GM18909 (cell line): ENCODE measurements at regions not wholly inside any gene's neighbourhood (a gene's known extent, or its start where the extent isn't known, plus 50 kb on each side); places are given as distances from the start of the nearest gene placed in this dataset.

Source experiments
- ATAC-seq: cut with Tn5 transposase; IDR thresholded peaks from one replicate; pipeline ENCODE4 v1.9.1; 2021; ENCODE audit warnings: mild to moderate bottlenecking; ENCODE audit not compliant: unreplicated experiment, poor library complexity

DNA sequence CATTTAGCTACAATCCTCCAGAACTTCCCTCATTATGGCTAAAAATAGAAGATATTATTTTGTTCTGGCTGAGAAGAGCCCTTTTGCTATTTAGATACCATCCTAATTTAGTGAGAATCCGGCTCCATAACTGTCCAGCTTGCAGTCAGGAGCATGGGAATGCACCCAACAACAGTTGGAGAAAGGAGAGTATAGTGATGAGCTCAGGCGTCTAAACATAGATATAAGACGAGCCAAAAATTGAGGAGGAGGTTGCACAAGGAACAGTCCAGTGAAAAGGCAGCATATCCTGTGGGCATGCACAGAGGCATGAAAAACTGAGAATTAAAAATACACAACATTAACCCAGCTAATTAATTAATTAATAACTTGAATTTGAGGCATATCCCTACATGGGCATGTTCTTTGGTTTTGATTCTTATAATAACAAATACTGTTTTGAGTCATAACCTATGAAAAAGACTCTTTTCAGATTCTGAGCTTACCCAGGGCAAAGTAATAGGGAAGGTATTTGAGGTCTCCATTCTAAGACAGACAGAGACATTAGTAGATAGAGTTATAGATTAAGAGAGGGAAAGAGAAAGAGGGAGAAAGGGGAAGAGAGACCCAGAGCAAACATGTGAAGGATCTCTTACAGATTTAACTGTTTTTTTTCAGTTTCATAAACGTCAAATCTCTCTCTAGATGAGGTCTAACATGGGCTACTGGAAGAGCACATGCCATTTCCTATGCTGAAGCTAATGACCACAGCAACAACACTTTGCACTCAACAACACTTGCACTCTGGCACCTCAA is 311.2 kb downstream of the OSR1 start:
- peak; percentile 94 for ATAC-seq

GRCh38 chr2:19045151-19045550 is 313.3 kb downstream of the OSR1 start:
- ATAC-seq, result no peak

GRCh38 chr2:19043893-19044292 is 314.5 kb downstream of the OSR1 start:
- ATAC-seq, result no peak

GRCh38 chr2:19041434-19042041 is 316.9 kb downstream of the OSR1 start:
- no peak for ATAC-seq

DNA sequence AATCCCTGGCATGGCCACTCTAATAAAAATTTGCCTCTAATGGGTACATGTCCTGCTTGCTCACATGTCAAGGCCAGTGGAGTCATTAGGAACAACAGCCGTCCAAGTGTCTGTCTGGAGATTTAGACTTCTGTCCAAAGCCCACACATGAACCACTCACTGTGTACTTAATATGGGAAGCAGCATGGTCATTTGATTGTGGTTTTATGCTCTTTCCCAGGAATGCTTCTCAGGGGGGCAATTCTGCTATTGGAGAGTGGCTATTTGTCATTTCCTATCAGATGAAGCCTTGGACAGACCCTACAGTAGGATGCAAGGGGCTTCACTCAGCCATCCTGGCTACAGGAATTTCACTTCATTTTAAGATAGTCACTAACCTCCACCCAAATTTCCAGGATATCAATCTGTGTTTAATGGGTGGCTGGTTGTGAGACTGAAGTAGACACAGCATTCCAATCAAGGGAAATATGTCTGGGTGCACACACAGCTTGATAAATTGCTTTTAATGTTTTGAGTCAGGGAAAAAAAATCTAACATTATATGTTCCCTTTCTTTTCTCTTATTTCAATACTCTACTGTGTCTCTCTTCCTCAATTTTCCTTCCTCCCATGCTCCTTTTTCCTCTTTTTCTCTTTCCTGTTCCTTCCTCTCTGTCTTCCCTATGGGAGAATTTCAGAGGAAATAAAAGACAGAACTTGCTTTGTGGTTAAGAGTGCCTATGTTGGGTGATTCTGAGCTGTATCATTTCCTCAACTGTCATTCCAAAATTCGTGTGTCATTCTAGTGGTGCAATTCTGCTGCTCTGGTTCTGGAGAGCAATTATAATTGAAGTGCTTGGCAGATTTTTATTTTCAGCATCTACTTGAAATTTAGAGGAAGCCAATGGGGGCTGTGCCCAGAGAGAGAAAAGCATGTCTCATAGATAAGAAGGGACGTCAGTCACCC is 320.1 kb downstream of the OSR1 start:
- ATAC-seq, result no peak

DNA sequence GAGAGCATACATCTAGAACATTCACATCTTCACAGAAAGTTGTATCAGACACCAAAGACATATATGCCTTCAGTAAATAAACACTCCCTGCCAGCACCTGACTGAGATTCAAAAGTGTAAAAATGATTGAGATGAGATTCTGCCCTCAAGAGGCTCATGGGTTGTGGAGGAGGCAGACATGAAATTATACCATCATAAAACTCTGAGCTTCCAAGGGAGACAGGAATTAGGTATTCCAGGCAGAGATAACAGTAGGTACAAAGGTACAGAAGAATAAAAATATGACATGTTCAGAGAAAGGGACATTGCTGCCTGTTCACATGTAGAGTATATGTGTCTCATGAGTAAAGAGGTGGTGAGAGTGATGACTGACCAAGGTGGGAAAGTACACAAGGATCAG is 322.3 kb downstream of the OSR1 start:
- no peak for ATAC-seq

- no peak for ATAC-seq
Observed at GRCh38 chr2:19035238-19035637, 323.2 kb downstream of the OSR1 start.

DNA sequence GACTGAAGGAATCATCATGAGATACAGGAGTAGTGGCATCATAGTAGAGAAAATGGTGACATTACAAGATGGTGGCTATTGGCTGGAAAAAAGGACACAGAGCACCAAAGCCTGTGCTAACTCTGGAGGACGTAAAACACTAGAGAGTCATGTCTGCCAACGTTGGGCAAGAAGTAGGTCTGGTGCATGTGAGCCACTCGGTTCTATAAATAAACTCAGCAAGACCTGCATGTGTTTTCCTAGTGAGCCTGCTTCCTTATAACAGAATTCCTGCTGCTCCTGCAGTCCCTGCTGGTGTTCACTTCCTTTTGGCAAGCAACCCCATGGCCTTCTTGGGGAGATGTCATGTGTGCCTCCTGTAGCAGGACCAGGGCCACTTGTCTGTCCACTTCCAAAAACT is 325.2 kb downstream of the OSR1 start:
- no peak for ATAC-seq

DNA sequence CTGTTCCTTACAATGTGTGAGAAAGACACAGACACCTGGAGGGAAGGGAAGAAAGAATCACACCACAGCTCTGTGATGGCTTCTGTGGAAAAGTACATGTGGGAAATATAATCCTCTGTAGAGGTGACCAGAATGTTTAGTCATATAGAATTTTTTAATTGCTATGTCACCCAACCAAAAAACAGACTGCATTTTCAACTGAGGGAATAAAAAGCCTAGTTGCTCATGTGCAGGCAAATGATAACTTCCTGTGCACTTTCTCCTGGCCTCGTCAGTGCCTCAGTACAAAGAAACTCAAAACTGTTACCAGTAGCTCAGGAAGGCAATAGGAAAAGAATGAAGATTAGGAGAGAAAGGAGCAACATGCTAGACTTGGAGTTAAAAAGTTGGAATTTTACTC is 326.8 kb downstream of the OSR1 start:
- ATAC-seq, result no peak

DNA sequence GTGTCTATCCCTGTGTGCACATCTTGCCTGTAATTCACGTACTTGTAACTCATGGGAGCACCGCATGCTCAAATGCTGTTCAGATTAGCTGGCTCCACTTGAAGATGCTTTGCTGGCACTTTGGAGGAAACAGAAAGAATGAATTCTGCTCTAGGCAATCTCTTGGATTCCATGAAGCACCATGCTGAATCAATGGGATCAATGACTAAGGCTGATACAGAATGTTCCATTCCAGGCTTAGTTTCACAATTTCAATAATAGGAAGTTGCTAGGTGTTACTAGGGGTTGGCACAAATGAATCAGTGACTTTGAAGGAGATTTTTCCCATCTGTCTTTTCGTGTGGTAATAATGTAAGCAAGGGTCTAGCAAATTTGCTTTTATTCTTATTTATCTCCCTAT is 328.8 kb downstream of the OSR1 start:
- ATAC-seq, result no peak

DNA sequence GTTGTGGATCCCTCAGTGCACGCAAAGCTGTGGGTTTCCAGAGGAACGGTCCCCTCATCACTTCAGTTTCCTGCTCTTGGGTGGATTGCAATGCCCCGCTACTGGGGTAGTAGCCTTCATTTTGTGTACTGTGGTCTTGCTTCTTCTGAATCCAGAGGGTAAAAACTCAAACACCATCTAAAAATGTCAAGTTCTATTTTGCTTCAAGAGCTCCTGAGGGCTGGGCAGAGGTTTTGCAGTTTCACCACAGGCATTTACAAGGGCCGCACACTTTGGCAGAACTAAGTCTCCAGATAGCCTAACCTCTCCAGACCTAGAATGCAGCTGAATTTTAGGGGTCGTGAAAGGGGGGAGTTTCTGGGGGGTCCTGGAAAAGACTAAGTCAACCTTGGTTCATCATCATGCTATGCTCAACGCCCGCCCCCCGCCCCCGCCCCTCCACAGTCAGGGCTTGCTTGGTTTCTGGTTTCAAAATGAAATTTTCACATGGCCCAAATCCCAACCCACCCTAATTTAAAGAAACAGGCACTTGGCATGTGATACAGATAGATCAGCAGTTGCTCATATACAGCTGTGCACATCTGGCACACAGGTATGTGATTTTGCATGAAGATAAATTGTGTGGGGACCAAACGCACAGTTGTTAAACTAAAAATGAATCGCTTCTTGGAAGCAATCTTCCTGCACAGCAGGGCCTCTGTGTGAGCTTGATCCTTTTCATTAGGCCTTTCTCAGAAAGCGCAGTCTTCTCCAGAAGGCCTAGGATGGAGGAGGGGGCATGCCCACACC is 329.6 kb downstream of the OSR1 start:
- no peak for ATAC-seq

GRCh38 chr2:19027626-19028025 is 330.8 kb downstream of the OSR1 start:
- ATAC-seq, result no peak

GRCh38 chr2:19026261-19026660 is 332.2 kb downstream of the OSR1 start:
- no peak for ATAC-seq

DNA sequence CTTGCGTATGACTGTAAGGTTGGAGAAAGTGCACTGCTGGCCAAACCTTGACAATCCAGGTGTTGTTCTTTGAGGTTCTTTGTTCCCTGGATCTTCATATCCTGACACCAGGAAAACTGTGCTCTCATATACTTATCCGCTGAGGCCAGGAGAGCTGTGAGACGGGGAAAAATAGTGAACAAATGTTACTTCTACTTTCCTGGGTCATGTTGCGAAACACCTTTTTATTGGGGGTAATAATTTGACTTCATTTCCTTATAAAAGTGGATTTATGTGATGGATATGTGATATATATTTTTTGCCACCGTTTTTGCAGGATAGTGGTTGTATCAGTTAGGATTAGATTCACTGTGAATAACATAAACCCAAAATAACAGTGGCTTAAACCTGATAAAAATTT is 336.1 kb downstream of the OSR1 start:
- ATAC-seq, result no peak

DNA sequence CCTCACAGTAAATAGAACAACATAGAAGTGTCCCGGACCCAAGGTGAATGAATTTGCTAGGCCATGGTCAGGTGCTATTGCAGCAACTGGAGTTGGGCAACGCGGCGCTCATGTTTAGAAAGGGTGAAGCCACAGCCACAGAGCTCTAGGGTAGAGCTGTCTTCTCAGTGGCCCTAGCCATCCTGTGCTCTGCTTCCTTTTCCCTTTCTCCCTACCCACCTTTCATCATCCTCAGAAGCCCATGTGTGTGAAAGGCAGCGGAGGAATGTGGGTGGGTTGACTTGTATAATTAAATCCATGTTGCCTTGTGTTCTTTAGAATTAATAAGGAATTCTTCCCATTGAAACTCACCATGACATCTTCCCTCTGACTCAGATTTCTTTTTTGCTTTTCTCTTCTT is 336.7 kb downstream of the OSR1 start:
- ATAC-seq, result no peak

DNA sequence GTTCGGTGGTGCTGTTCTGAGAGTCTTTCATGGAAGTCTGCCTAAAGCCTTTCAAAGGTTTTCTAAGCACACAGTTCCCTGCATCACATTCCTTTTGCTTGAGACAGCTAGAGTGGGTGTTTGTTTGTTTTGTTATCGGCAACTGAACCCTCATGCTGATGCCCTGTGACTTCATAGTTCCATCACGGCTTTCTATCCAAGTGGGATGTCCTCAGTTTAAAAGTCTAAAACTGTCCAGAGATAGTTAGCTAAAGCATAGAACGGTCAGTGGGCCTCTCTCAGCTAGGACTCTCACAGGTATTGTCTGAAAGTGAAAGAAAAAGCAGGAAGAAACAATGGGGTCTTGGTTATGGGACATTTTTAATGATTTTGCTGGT is 337.3 kb downstream of the OSR1 start:
- ATAC-seq, result no peak

GRCh38 chr2:19020144-19021099 is 338.0 kb downstream of the OSR1 start:
- ATAC-seq, result no peak

DNA sequence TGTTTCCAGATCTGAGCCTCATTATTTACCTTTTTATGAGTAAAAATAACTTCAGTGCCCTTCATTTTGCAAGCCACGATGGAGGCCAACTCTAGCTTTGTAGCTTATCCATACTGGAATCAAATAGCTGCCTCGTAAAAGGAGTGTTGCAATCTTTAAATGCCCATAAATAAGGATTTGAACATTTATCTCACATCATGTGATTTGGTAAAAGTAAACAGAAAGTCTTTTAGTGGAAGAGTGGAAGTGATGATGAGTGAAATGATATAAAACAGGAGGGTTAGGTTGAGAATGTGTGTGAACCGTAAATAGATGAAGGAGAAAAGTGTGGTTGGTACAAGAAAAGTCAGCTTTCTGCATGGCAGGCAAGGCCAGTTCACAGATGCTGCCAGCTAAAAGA is 348.9 kb downstream of the OSR1 start:
- ATAC-seq, result no peak

GRCh38 chr2:19003554-19003953 is 354.9 kb downstream of the OSR1 start:
- ATAC-seq, result no peak
